Daoy (cell line): ENCODE measurements at regions not wholly inside any gene's neighbourhood (a gene's known extent, or its start where the extent isn't known, plus 50 kb on each side); places are given as distances from the start of the nearest gene placed in this dataset.
A peak's percentile ranks its signal among the peaks of the same experiment; 100 is the strongest.
"Not testable (repeated sequence)": the region's sequence is repeated elsewhere in the genome, so short reads cannot be mapped to it uniquely, and the experiment has no call there.

Experiments
- DNase-seq: peaks from one replicate; pipeline ENCODE4 v3.0.0-alpha.2; 2015; ENCODE audit warnings: low read depth

DNA sequence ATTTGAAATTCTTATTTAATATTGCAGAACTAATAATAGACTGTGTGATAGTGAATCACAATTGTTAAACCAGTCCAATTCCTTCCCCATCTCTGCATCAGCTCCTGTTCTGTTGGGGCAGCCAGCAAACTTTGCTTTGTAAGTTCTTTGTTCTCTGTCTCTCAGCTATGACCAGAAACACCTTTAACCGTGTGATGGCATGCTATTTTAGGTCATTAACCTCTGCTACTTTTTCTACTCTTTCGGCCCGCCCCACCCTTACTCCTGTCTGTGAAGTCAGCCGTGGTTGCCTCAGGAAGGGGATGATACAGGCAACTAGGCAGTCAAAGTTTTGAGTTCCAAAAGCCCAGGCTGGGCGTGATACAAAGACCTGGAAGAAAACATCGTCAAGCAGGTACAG is 51.3 kb upstream of the EGFL6 start:
- DNase-seq, result no peak

DNA sequence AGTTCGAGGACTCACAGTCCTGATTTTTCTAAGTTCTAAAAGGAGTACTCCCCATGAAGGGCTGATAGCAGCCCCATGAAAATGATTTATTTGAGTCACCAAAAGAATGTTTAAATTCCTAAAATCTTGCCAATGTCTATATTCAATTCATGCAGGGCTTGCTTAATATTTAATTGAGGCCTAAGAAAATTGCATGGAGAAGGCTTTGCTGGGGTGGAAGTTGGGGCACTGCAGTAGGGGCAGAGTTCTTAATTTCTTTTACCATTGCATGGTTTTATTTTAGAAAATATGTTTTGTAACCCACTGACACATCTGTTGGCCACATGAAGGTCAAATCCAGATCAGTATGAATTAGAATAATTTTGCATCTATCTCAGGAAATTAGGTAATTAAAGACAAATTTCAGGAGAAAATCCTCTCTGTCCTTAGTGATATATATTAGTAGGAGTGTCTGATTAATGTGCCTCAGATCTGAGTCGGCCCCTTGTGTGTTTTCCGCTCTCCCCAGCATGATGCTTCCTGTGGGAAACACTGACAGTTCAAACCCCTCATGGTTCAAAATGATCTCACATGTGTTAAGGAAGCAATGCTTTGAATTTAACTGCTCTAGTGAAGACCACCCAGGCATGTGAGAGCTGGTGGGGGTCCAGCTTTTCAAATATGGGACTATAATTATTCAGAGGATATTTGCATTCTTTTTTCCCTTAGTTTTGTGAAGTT is 54.0 kb upstream of the EGFL6 start:
- DNase-seq, result no peak

DNA sequence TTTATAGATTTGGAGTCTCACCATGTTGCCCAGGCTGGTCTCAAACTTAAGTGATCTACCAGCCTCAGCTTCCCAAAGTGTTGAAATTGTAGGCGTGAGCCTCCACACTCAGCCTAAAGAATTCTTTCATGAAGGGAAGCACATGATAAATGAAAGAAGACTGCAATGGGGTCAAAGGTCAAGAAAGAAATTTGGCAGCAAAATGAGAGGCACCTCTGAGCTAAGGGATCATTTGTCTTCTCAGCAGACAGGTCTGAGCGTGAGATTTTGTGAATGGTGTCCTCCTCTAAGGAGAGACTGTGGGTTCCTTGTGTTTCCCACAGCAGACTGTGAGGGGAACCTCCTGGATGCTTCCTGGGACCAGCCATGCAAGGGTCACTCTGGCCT is 57.5 kb upstream of the EGFL6 start:
- DNase-seq, result no peak

DNA sequence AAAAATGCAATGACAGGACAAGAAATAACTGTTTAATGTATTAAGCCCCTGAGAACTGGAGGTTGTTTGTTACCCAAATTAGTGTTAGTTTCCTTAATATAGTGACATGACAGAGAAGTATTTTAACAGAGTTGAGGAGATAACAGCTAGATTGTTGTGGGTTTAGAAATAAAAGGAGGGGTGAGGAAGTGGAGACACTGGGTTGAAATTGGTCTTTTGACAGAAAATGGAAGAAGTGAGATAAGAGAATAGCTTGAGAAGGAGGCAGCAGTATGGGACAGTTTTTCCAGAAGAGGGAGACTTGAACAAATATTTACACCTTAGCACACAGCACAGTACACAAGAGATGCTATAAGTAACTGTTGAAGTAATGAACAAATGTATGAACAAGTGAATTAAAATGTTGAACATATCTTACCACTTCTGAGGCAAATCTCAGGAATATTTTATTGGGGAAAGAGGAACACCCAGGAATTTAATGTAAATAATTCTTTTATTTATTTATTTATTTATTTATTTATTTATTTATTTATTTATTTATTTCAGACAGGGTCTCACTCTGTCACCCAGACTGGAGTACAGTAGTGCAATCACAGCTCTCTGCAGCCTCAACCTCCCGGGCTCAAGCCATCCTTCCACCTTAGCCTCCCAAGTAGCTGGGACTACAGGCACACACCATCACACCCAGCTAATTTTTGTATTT is 58.0 kb upstream of the EGFL6 start:
- no peak for DNase-seq

DNA sequence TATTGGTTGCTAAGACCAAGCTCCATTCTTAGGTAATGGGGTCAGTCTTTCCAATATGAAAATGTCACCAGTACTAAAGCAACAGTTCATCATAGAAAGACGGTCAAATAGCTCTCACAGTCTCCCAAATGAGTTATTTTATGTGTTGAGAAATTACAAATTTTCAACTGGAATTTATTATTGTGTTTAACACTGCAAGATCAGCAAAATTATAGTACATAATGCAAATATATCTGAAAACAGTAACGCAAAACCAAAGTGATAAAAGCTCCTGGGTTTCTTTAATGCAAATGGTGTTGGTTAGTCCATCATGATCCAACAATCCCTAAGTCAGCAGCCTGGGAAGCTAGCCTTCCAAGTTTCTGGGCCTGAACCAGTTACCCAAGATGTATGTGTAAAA is 61.5 kb upstream of the EGFL6 start:
- DNase-seq, result no peak

DNA sequence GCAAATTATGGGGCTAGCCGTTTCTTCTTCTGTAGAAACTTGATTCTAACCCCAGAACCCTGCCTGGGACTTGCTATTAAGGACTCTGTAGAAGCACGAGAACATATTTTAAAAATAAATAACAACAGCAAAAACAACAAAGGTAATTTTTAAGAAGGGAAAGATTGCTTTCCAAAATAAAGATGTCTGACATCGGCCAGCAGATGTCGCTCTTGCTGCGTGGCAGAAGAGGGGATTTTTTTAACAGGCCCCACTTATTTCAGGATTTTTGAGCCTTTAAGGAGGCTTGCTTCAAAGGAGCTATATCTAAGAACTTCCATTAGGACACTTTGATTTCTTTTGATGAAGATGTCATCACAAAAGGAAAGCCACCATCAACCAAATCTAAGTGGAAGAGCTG is 62.8 kb upstream of the EGFL6 start:
- DNase-seq, result peak; percentile 20

DNA sequence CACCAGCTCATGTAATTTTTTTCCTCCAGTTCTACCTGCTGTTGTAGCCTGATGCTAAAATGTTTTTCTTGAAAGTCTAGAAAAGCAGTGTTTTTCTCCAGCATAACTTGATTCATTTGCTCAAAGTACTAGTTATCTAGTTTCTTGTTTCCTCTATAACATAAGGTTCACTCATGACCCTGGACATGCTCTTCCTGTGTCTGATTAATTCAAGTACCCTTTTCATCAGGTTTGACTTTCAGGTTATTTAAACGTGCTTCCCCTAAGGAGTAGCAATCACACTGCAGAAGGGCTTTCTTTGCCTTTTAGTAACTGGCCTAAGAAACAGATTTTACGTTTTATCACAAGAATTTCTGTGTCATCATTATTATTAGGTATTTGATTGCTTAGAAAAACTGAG is 66.8 kb upstream of the EGFL6 start:
- no peak for DNase-seq

DNA sequence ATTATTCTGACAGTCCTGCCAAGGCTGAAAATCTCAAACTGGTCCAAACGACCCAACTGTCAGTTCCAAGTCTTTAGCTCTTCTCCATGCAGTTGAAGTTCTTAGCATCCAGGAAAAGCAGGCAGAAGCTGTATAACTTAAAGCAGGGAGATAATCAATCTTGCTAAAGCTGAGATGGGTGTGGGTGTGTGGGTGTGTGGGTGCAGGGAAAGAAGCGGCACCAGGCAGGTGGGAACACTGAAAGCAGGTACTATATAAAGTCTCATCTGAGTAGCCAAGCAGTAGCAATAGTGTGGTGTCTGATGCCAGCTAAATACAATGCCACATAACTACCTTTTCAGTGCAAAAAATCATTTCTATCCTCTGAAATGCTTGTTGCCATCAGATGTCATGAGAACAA is 69.7 kb upstream of the EGFL6 start:
- DNase-seq, result no peak

DNA sequence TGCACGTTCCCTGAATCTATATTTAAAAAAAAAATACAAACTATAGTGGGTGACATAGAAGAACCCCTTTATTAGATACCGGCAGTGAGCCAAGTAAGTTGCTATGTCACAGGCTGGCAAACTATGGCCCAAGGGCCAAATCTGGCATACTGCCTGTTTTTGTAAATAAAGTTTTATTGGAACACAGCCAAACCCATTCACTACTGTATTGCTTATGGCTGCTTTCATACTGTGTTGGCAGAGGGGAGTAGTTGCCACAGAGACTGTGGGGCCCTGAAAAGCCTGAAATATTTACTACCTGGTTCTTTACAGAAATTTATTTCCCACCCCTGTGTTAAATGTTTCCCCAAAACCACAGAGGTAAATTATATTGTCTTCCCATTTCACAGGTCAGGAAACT is 71.2 kb upstream of the EGFL6 start:
- DNase-seq, result no peak

DNA sequence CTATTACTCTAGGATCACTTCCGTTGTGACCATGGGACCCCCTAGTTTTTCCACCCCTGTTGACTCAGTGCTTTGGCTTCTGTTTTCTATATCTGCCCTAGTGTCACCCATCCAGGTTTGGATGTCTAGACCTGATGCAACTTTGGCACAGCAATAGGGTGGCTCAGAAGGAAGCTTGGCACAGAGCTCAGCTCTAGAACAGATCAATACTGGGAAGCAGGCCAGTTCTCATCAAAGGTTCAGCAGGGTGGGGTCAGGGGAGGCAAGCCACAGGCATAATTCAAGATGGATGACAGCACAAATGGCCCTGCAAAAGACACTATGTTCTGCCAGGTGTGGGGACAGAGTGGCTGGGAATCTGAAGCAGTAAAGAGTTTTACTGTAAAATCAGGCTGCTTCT is 74.2 kb upstream of the EGFL6 start:
- no peak for DNase-seq

DNA sequence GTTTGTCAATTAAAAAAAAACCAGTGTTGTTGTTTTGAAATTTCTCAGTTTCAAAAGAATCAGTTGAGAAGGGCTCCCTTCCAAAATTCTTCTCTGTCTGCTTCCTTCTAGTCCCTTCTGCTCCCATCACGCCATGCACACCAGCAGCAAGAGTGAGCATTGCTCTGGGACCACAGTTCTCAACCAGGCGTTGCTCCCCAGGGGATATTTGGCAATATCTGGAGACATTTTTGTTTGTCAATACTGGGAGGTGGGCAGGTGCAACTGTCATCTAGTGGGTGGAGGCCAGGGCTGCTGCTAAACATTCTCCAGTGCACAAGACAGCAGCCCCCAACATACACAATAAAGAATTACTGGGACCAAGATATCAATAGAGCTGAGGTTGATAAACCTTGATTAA is 74.8 kb upstream of the EGFL6 start:
- DNase-seq, result no peak

DNA sequence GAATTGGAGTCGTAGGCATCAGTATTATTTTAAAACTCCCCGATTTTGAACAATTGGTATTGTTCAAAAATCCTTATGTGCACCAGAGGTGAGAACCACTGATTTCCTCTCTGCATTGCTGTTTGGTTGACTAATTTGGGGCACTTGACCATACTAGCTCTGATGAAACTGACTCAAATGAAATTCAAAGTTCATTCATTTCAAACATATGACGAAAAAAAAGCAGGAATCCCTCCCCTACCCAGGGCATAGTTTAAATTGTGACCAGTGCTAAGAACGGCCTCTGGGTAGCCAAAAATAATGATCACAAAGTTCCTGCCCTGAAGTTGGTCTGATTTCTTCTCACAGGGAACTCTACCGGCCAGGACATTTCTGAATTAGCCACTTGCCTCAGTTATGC is 75.7 kb upstream of the EGFL6 start:
- no peak for DNase-seq

DNA sequence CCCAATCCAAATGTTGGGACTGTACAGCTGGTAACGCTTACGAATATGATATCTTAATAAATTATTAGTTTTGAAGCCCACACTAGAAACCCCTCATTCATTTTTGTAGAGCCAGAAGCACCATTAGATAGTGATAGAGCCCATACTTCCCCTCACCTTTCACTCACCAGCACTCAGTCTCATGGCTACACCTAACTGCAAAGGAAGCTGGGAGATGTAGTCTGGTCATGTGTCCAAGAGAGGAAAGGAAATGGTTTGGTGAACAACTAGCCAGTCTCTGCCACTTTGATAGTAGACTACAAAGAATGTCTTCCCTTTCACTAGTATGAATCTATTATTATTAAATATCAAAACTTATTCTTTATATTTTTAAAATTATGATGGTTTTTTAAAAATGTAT is 77.1 kb upstream of the EGFL6 start:
- DNase-seq, result no peak

DNA sequence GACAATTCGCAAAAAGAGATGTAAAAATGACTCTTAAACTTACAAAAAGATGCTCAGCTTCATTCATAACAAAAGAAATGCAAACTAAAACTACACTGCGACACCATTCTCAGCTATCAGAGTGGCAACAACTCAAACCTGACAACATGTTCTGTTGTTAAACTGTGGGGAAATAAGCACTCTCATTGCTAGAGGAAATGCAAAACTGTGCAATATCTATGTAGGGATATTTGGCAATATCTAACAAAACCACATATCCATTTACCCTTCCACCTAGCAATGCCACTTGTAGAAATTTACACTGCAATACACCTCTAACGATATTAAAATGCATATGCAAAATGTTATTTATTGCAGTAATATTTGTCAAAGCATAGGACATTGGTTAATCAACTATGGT is 78.3 kb upstream of the EGFL6 start:
- no peak for DNase-seq

DNA sequence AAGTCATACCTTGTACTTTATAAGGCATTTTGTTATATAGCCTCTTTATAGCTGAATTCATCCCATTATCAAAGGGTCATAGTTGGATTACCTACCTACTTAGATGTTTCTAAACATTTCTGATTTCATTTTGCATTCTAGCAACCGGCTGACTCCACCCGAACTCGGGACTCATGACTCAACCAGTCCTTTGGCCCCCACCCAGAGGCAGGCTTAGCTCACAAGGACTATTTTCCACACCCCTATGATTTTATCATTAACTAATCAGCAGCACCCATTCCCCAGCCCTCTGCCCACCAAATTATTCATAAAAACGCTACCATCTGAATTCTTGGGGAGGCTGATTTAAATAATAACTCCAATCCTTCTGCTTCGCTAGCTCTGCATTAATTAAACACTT is 79.9 kb upstream of the EGFL6 start:
- DNase-seq, result peak; percentile 44

DNA sequence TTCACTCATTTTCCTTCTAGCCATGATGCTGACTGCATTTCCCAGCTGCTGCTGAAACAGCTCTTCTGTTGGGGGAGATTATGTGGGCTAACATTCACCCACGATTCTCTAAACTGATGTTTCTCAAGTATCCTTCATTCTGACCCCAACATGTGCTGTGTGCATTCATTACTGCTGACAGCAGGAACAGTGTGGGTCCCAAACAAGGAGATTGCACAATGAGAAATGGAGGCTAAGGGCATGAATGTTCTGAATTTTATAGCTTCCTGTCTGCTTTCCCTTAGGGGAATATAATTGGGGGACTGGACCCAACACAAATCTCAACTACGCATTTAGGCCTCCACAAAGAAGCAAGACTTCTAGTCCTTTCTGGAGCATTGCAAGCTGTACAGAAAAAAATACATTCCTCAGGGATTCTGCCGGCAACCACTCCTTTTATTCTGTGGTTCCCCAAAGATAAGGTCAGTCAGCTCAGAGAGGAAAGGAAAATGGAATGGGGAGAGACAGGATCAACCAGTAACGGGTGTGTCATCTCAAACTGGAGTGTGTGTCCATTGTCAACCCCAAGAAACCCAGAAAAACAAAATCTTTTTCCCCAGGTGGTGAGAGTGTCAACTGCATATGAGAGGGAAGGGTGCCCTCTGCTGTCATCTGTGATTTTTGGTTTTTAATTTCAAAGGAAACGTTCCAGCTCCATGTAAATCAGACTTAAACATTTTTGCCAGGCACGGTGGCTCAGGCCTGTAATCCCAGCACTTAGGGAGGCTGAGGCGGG is 81.5 kb upstream of the EGFL6 start:
- DNase-seq, result peak; percentile 73

DNA sequence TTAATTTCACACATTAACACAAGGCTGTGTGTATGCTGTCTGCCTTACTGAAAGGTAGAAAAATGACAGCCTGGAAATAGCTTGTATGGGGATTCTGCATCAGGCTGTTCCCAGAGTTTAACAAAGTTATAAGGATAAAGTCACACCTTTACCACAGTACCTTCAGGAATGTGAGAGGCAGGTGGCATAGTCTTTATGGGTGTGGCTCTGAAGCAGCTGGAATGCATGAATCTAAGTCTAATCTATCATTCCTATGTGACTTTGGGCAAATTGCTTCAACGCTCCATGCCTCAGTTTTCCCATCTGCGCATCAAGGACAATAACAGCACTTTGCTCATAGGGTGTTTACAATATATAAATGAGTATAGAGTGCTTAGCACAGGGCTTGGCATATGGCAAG is 84.2 kb upstream of the EGFL6 start:
- no peak for DNase-seq

DNA sequence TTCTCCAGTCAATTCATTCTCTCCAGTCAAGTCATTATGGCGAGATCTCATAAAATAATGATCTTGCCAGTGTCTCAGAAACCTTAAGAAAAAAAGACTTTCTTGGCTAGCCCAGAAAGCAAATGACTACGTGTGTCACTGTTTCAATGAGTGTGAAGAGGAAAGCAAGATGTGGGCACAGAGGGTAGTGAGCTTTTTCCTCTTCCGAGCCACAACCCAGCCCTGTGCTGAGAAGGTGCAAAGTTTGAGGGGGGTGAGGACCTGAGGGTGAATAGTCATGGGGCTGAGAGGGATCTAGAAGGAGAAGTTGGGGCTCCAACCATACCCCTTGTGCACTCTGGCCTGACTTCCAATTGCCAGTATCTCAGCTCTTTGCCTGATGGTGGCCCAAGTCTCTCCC is 85.6 kb upstream of the EGFL6 start:
- DNase-seq, result no peak

DNA sequence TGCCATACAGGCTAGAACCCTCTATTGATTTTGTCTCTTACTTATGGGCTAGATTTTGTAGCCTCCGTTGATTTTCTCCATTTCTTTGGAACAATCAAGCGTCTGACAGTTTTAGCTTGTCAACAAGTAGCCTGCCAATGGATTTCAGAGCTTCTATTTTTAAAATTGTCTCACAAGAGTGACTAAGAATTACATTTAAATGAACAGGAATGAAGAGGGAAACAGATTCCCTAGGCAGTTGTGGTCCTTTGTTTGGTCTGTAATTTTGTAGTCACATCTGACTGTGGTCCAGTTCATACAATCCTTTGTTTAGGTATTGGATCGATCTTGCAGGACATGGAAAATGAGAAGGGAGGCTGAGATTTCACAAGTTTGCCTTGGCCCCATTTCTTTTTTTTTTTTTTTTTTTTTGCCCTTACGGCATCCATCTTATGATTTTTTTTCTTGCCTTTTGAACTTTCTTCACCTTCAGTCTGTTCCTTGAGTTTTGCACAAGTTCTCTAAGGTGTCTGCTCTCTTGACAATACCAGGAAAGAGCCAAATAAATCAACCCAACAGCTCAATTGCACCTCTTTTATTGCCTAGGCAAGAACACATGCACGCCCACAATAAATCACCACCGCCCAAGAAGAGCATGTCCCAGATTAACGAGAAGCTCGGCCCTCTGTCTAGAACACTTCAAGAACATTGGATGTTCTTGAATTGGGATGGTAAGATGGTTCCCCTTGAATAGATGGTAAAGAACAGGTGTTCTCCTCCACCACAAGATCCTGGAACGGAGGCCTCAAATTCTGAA is 86.5 kb upstream of the EGFL6 start:
- DNase-seq, result no peak

DNA sequence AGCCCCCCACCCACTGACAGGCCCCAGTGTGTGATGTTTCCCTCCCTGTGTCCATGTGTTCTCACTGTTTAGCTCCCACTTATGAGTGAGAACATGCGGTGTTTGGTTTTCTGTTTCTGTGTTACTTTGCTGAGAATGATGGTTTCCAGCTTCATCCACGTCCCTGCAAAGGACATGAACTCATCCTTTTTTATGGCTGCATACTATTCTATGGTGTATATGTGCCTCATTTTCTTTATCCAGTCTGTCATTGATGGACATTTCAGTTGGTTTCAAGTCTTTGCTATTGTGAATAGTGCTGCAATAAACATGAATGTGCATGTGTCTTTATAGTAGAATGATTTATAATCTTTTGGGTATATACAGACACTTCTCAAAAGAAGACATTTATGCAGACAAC is 88.6 kb upstream of the EGFL6 start:
- DNase-seq, result not testable (repeated sequence)

DNA sequence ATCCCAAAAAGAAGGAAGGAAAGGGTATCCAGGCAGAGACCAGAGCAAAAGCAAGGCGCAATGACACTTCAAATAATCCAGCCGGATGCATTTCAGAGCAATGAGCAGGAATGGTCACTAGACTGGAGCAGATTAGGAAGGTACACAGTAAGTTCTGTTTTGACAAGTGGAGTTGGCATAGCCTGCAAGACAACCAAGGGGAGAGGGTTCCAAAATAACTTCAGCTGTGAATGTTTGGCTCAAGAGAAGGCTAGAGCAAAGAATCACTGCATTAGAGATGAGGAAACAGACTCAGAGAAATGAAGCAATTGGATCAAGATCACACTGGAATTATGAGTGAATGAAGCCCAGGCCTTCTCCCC is 90.0 kb upstream of the EGFL6 start:
- no peak for DNase-seq

DNA sequence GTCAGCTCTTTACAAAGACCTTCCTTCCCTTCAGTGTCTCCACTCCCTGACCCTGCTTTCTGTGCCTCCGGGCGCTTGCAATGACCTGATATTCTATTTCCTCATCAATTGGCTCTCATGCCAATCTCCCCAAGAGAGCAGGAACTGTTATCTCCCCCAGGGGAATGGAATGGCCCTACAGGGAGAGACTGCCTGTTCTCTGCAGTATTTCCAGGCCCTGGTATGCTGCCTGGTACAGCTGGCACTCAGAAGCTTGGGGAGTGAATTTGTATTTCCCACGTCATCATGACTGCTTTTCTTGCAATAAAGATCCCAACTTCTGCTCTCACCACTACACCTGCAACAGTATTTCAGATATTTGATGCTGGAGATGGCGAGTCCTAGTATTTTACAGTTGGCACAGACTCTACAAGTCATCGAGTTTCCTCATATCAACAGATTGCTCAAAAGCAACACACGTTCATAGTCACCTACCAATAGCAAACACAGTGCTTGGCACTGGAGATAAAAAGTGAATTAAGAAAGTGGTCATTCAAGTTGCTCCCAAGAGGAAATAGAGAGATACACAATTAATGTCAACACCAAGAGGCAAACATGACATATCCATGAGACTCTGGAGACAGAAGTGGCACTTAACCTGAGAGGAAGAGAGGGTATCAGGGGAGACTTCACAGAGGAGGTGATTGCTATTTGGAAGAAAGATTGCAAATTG is 90.5 kb upstream of the EGFL6 start:
- DNase-seq, result no peak
